SK-N-SH (cell line): ENCODE measurements at regions not wholly inside any gene's neighbourhood (a gene's known extent, or its start where the extent isn't known, plus 50 kb on each side); places are given as distances from the start of the nearest gene placed in this dataset.

Experiments used
- CTCF ChIA-PET: fragments of 300-600, 350-600 bp; formaldehyde crosslinking; extraction: SDS; loops from one replicate; lab custom pipeline; 2021; lab: Yijun Ruan, JAX
- POLR2A ChIA-PET: fragments of 350-600 bp; sonication (Branson Sonifier 250); formaldehyde crosslinking; extraction: SDS; loops from one replicate; lab custom pipeline; 2020; ENCODE audit warnings: antibody characterized with exemption, inconsistent platforms; lab: Yijun Ruan, JAX
- DNase-seq: peaks from one replicate; pipeline ENCODE4 v3.0.0; 2012
- H2AFZ ChIP-seq: fragments of 200-600 bp; sonication (generic); 2 replicates; pipeline ENCODE4 v1.8.1; 2016; ENCODE audit warnings: antibody characterized with exemption, mild to moderate bottlenecking, low read depth
- H3F3A ChIP-seq: fragments of 200-600 bp; sonication (generic); replicated peaks from 2 replicates; pipeline ENCODE3; 2016; ENCODE audit warnings: antibody characterized with exemption, mild to moderate bottlenecking; ENCODE audit not compliant: insufficient read depth
- H3K27ac ChIP-seq, 2 experiments: fragments of 200-500 bp in 1 of 2; fragments of 200-600 bp in 1 of 2; sonication (Bioruptor generic) in 1 of 2; sonication (generic), shearing (Covaris generic) in 1 of 2; 2 replicates each; pipeline versions ENCODE4 v1.5.1 to v1.6.1; 2014 to 2016; ENCODE audit warnings: low read depth in 2 of 2, inconsistent platforms in 1 of 2, low read length in 1 of 2, mild to moderate bottlenecking in 1 of 2, mixed read lengths in 1 of 2
- H3K27me3 ChIP-seq: fragments of 200-600 bp; sonication (generic), shearing (Covaris generic); 2 replicates; pipeline ENCODE4 v1.6.1; 2016; ENCODE audit warnings: mixed run types; ENCODE audit not compliant: insufficient read depth
- H3K36me3 ChIP-seq, 2 experiments: fragments of 200-500 bp in 1 of 2; fragments of 200-600 bp in 1 of 2; sonication (Bioruptor generic) in 1 of 2; sonication (generic) in 1 of 2; replicated peaks in 1 of 2; 2 replicates each; pipeline versions ENCODE3 to v1.5.1; 2014 to 2016; ENCODE audit warnings: low read length in 1 of 2, mild to moderate bottlenecking in 1 of 2; ENCODE audit not compliant: insufficient read depth in 2 of 2, control insufficient read depth in 1 of 2
- H3K4me1 ChIP-seq, 2 experiments: fragments of 200-500 bp in 1 of 2; fragments of 200-600 bp in 1 of 2; sonication (Bioruptor generic) in 1 of 2; sonication (generic), shearing (Covaris generic) in 1 of 2; 2 replicates each; pipeline versions ENCODE4 v1.5.1 to v1.6.1; 2014 to 2016; ENCODE audit warnings: low read depth in 1 of 2, low read length in 1 of 2, mixed run types in 1 of 2; ENCODE audit not compliant: insufficient read depth in 2 of 2, control insufficient read depth in 1 of 2
- H3K4me2 ChIP-seq: fragments of 200-600 bp; sonication (generic), shearing (Covaris generic); 2 replicates; pipeline ENCODE4 v1.6.1; 2017; ENCODE audit warnings: mixed run types
- H3K4me3 ChIP-seq, 2 experiments: fragments of 200-500 bp in 1 of 2; fragments of 200-600 bp in 1 of 2; sonication (Bioruptor generic) in 1 of 2; sonication (generic), shearing (Covaris generic) in 1 of 2; 2 replicates each; pipeline versions ENCODE4 v1.5.1 to v1.8.1; 2014 to 2016; ENCODE audit warnings: low read depth in 2 of 2, inconsistent platforms in 1 of 2, low read length in 1 of 2, mild to moderate bottlenecking in 1 of 2, mixed read lengths in 1 of 2, moderate library complexity in 1 of 2
- H3K79me2 ChIP-seq: fragments of 200-600 bp; sonication (generic); 2 replicates; pipeline ENCODE4 v1.8.1; 2017; ENCODE audit warnings: mild to moderate bottlenecking; ENCODE audit not compliant: insufficient read depth
- H3K9ac ChIP-seq: fragments of 200-600 bp; sonication (generic); 2 replicates; pipeline ENCODE4 v1.6.1; 2017; ENCODE audit warnings: mixed run types
- H3K9me2 ChIP-seq: fragments of 200-600 bp; sonication (generic); 2 replicates; pipeline ENCODE4 v1.6.1; 2017; ENCODE audit warnings: mixed run types
- H3K9me3 ChIP-seq: fragments of 200-600 bp; sonication (generic); 2 replicates; pipeline ENCODE4 v1.6.1; 2017; ENCODE audit warnings: mixed run types, mild to moderate bottlenecking, moderate library complexity
- H4K20me1 ChIP-seq: fragments of 200-600 bp; sonication (generic); 2 replicates; pipeline ENCODE4 v1.6.1; 2017; ENCODE audit warnings: mild to moderate bottlenecking, mixed run types; ENCODE audit not compliant: insufficient read depth
- EZH2phosphoT487 ChIP-seq: fragments of 200-600 bp; sonication (generic); IDR thresholded peaks from 2 replicates; pipeline ENCODE4 v1.6.1; 2017; ENCODE audit warnings: low read depth, mixed run types, mild to moderate bottlenecking, antibody characterized with exemption, moderate library complexity, borderline replicate concordance
- FOXJ3 ChIP-seq: sonication (generic); formaldehyde crosslinking; IDR thresholded peaks from 2 replicates; pipeline ENCODE4 v1.5.1; 2020; ENCODE audit warnings: mild to moderate bottlenecking, missing genetic modification reagents
- GATA2 ChIP-seq: sonication (generic); formaldehyde crosslinking; IDR thresholded peaks from 2 replicates; pipeline ENCODE4 v1.5.0; 2020; ENCODE audit warnings: mild to moderate bottlenecking, missing genetic modification reagents
- NFIC ChIP-seq: IDR thresholded peaks from 2 replicates; pipeline ENCODE4 v1.4.0; 2012; ENCODE audit warnings: borderline replicate concordance
- NRF1 ChIP-seq: IDR thresholded peaks from 2 replicates; pipeline ENCODE4 v1.6.1; 2012; ENCODE audit warnings: low read depth, mild to moderate bottlenecking, low read length
- PBX3 ChIP-seq: IDR thresholded peaks from 2 replicates; pipeline ENCODE4; 2012
- POLR2AphosphoS5 ChIP-seq: IDR thresholded peaks from 2 replicates; pipeline ENCODE4 v1.6.1; 2012; ENCODE audit warnings: low read depth, low read length
- RAD21 ChIP-seq: IDR thresholded peaks from 2 replicates; pipeline ENCODE4 v1.6.1; 2012; ENCODE audit warnings: mild to moderate bottlenecking, low read length
- TAF1 ChIP-seq: IDR thresholded peaks from 2 replicates; pipeline ENCODE4 v1.6.1; 2012; ENCODE audit warnings: low read depth, mild to moderate bottlenecking, low read length, moderate library complexity, borderline replicate concordance
- YY1 ChIP-seq: IDR thresholded peaks from 2 replicates; pipeline ENCODE4 v1.4.0; 2012; ENCODE audit warnings: low read depth, mild to moderate bottlenecking
- ZBTB33 ChIP-seq: IDR thresholded peaks from 2 replicates; pipeline ENCODE4 v1.4.0; 2012; ENCODE audit warnings: low read depth, borderline replicate concordance
- TF ChIP-seq, protein P1 (sequence below): fragments of 200-600 bp; sonication (generic); IDR thresholded peaks from 2 replicates; pipeline ENCODE4 v1.6.1; 2017; ENCODE audit warnings: antibody characterized with exemption, mild to moderate bottlenecking, moderate library complexity

GRCh38 chr4:45648846-45649245 lies 475.0 kb downstream of the GABRG1 start:
- Histone ChIP-seq H3K79me2 (no peaks in the 10 kb centered on the region), H3K9ac (no peak overlapping the region), H2AFZ (no peak overlapping the region), H3K9me2 (no peaks in the 10 kb centered on the region), H3K9me3 (no peaks in the 10 kb centered on the region), H3K4me3 (no peak overlapping the region), H3K4me2 (no peak overlapping the region), H4K20me1 (no peaks in the 10 kb centered on the region), H3F3A (no peaks in the 10 kb centered on the region), H3K4me1 (no peaks in the 10 kb centered on the region), H3K27me3 (no peaks in the 10 kb centered on the region), H3K36me3 (no peaks in the 10 kb centered on the region), H3K27ac (no peak overlapping the region)
- ChIA-PET CTCF (no interaction called here), POLR2A (no interaction called here)
- DNase-seq, result no peak
- TF ChIP-seq FOXJ3 (CRISPR knock-in tag) (no peak), GATA2 (CRISPR knock-in tag) (no peak), EZH2phosphoT487 (no peak), PBX3 (no peak), NRF1 (no peak), ZBTB33 (no peak), POLR2AphosphoS5 (no peak), TAF1 (no peak), RAD21 (no peak), YY1 (no peak)
- TF ChIP-seq, protein P1, sequence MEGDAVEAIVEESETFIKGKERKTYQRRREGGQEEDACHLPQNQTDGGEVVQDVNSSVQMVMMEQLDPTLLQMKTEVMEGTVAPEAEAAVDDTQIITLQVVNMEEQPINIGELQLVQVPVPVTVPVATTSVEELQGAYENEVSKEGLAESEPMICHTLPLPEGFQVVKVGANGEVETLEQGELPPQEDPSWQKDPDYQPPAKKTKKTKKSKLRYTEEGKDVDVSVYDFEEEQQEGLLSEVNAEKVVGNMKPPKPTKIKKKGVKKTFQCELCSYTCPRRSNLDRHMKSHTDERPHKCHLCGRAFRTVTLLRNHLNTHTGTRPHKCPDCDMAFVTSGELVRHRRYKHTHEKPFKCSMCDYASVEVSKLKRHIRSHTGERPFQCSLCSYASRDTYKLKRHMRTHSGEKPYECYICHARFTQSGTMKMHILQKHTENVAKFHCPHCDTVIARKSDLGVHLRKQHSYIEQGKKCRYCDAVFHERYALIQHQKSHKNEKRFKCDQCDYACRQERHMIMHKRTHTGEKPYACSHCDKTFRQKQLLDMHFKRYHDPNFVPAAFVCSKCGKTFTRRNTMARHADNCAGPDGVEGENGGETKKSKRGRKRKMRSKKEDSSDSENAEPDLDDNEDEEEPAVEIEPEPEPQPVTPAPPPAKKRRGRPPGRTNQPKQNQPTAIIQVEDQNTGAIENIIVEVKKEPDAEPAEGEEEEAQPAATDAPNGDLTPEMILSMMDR, result no peak

DNA sequence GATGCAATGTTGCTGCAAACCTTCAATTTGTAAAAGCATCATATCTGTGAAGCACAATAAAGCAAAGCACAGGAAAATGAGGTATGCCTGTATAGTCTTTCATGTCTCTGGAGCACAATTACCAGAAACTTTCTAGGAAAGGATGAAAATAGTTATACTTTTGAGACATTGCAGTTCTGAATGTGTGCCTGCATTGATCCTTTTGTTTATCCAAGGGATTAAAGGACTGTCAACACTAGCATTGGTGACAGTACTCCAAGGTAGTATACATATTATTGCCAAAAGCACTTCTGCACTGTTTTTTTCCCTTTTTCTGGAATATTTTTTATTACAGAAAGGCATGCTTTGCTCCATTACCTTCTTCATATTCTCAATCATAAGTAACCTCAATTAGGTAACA lies 476.0 kb downstream of the GABRG1 start:
- Histone ChIP-seq H3K4me3 (no peak overlapping the region), H3K9me2 (no peaks in the 10 kb centered on the region), H3F3A (no peaks in the 10 kb centered on the region), H3K27ac (no peak overlapping the region), H3K9me3 (no peaks in the 10 kb centered on the region), H3K9ac (no peak overlapping the region), H3K79me2 (no peaks in the 10 kb centered on the region), H3K4me1 (no peaks in the 10 kb centered on the region), H3K4me2 (no peak overlapping the region), H3K36me3 (no peaks in the 10 kb centered on the region), H3K27me3 (no peaks in the 10 kb centered on the region), H2AFZ (no peak overlapping the region), H4K20me1 (no peaks in the 10 kb centered on the region)
- TF ChIP-seq NFIC, result no peak
- ChIA-PET CTCF (interaction anchor here (0.6 kb wide), 1 partner anchor 367 kb away, joined by 3 read pairs; no protein-coding TSS in a partner anchor), POLR2A (no interaction called here)
- DNase-seq, result no peak
